Mesendoderm (in vitro differentiated cells): ENCODE measurements at regions not wholly inside any gene's neighbourhood (a gene's known extent, or its start where the extent isn't known, plus 50 kb on each side); places are given as distances from the start of the nearest gene placed in this dataset.

Experiments used
- DNase-seq: peaks from one replicate; pipeline ENCODE4 v3.0.0; 2013
- H2AK5ac ChIP-seq: 2 replicates; pipeline ENCODE4 v1.6.1; 2013; ENCODE audit warnings: low read length, inconsistent platforms
- H2BK120ac ChIP-seq: 2 replicates; pipeline ENCODE4 v1.6.1; 2013; ENCODE audit warnings: low read depth, mild to moderate bottlenecking, low read length, moderate library complexity, mixed read lengths
- H2BK15ac ChIP-seq: replicated peaks from 2 replicates; pipeline ENCODE4 v1.6.1; 2013; ENCODE audit warnings: low read depth, mild to moderate bottlenecking, moderate library complexity
- H2BK5ac ChIP-seq: 2 replicates; pipeline ENCODE4 v1.6.1; 2013; ENCODE audit warnings: low read length, inconsistent platforms
- H3K18ac ChIP-seq: 2 replicates; pipeline ENCODE4 v1.6.1; 2013; ENCODE audit warnings: mild to moderate bottlenecking, low read length, mixed read lengths
- H3K23ac ChIP-seq: one replicate; pipeline ENCODE4 v1.6.1; 2013; ENCODE audit warnings: low read length
- H3K27ac ChIP-seq: 2 replicates; pipeline ENCODE4 v1.5.1; 2013; ENCODE audit warnings: low read depth, mild to moderate bottlenecking, inconsistent platforms, low read length, moderate library complexity
- H3K27me3 ChIP-seq: 2 replicates; pipeline ENCODE4 v1.6.1; 2013; ENCODE audit warnings: low read length, control low read depth, mild to moderate bottlenecking, inconsistent platforms; ENCODE audit not compliant: insufficient read depth, poor library complexity
- H3K36me3 ChIP-seq: 2 replicates; pipeline ENCODE4 v1.6.1; 2013; ENCODE audit warnings: low read length, inconsistent platforms; ENCODE audit not compliant: control insufficient read depth, insufficient read depth
- H3K4ac ChIP-seq: one replicate; pipeline ENCODE4 v1.6.1; 2013; ENCODE audit warnings: low read depth, mild to moderate bottlenecking, low read length, moderate library complexity
- H3K4me1 ChIP-seq: 2 replicates; pipeline ENCODE4 v1.6.1; 2013; ENCODE audit warnings: low read depth, low read length, inconsistent platforms; ENCODE audit not compliant: control insufficient read depth
- H3K4me2 ChIP-seq: 2 replicates; pipeline ENCODE4 v1.6.1; 2013; ENCODE audit warnings: low read length
- H3K4me3 ChIP-seq: 2 replicates; pipeline ENCODE4 v1.5.1; 2013; ENCODE audit warnings: mild to moderate bottlenecking, low read length
- H3K56ac ChIP-seq: one replicate; pipeline ENCODE4 v1.6.1; 2013; ENCODE audit warnings: low read length
- H3K79me1 ChIP-seq: 2 replicates; pipeline ENCODE4 v1.6.1; 2013; ENCODE audit warnings: low read length, inconsistent platforms
- H3K79me2 ChIP-seq: 2 replicates; pipeline ENCODE4 v1.6.1; 2013; ENCODE audit warnings: mild to moderate bottlenecking, low read length; ENCODE audit not compliant: control insufficient read depth, insufficient read depth
- H3K9ac ChIP-seq: 2 replicates; pipeline ENCODE4 v1.6.1; 2013; ENCODE audit warnings: low read length, inconsistent platforms
- H4K5ac ChIP-seq: one replicate; pipeline ENCODE4 v1.6.1; 2013; ENCODE audit warnings: low read length
- H4K8ac ChIP-seq: one replicate; pipeline ENCODE4 v1.6.1; 2013; ENCODE audit warnings: low read depth, mild to moderate bottlenecking, control low read depth, low read length, moderate library complexity
- WGBS: extraction: QIAGEN DNeasy Blood & Tissue Kit; methylation state at CpG from one replicate; pipeline ENCODE4 v1.1.7; 2013; ENCODE audit warnings: low lambda C conversion rate, missing lambda C conversion rate; ENCODE audit not compliant: insufficient coverage; ENCODE audit errors: extremely low coverage; 5-methylcytosine and 5-hydroxymethylcytosine counted together

GRCh38 chr1:96349896-96350295 lies 371.7 kb upstream of the PTBP2 start:
- Histone ChIP-seq H3K56ac (no peak overlapping the region), H2AK5ac (no peak overlapping the region), H4K8ac (no peak overlapping the region), H4K5ac (no peak overlapping the region), H2BK5ac (no peak overlapping the region), H3K4ac (no peak overlapping the region), H3K4me3 (no peak overlapping the region), H3K4me1 (no peaks in the 10 kb centered on the region), H3K18ac (no peak overlapping the region), H2BK15ac (no peak overlapping the region), H2BK120ac (no peak overlapping the region), H3K27me3 (no peaks in the 10 kb centered on the region), H3K79me1 (no peaks in the 10 kb centered on the region), H3K4me2 (no peak overlapping the region), H3K79me2 (no peaks in the 10 kb centered on the region), H3K36me3 (no peaks in the 10 kb centered on the region), H3K23ac (no peak overlapping the region), H3K9ac (no peak overlapping the region), H3K27ac (no peak overlapping the region)
- DNase-seq, result no peak
- WGBS, result no CpG with 5 or more reads among the region's 4 CpGs

- no peak overlapping the region for H2BK120ac ChIP-seq
- no peak overlapping the region for H3K27ac ChIP-seq
- H3K56ac ChIP-seq, result no peak overlapping the region
- no CpG with 5 or more reads among the region's 2 CpGs for WGBS
- H3K4ac ChIP-seq, result no peak overlapping the region
- no peaks in the 10 kb centered on the region for H3K79me2 ChIP-seq
- H3K23ac ChIP-seq, result no peak overlapping the region
- DNase-seq, result no peak
- H4K8ac ChIP-seq, result no peak overlapping the region
- H3K9ac ChIP-seq, result no peak overlapping the region
- no peak overlapping the region for H2BK15ac ChIP-seq
- H3K4me3 ChIP-seq, result no peak overlapping the region
- no peaks in the 10 kb centered on the region for H3K36me3 ChIP-seq
- no peak overlapping the region for H2AK5ac ChIP-seq
- H3K4me2 ChIP-seq, result no peak overlapping the region
- no peak overlapping the region for H2BK5ac ChIP-seq
- no peaks in the 10 kb centered on the region for H3K4me1 ChIP-seq
- no peaks in the 10 kb centered on the region for H3K27me3 ChIP-seq
- H3K79me1 ChIP-seq, result no peaks in the 10 kb centered on the region
- no peak overlapping the region for H4K5ac ChIP-seq
- no peak overlapping the region for H3K18ac ChIP-seq
These were observed 368.9 kb upstream of the PTBP2 start for GRCh38 chr1:96352733-96353132.

- Histone ChIP-seq H2BK15ac (no peak overlapping the region), H3K9ac (no peak overlapping the region), H4K5ac (no peak overlapping the region), H3K36me3 (no peaks in the 10 kb centered on the region), H3K27ac (no peak overlapping the region), H3K4me2 (no peak overlapping the region), H4K8ac (no peak overlapping the region), H2AK5ac (no peak overlapping the region), H3K27me3 (no peaks in the 10 kb centered on the region), H3K4me1 (no peaks in the 10 kb centered on the region), H2BK120ac (no peak overlapping the region), H3K56ac (no peak overlapping the region), H3K23ac (no peak overlapping the region), H2BK5ac (no peak overlapping the region), H3K4me3 (no peak overlapping the region), H3K79me2 (no peaks in the 10 kb centered on the region), H3K18ac (no peak overlapping the region), H3K4ac (no peak overlapping the region), H3K79me1 (no peaks in the 10 kb centered on the region)
- no peak for DNase-seq
- no CpG with 5 or more reads among the region's 6 CpGs for WGBS
These were observed 366.1 kb upstream of the PTBP2 start for GRCh38 chr1:96355521-96355920.

- no peak overlapping the region for H2BK5ac ChIP-seq
- H3K27me3 ChIP-seq, result no peaks in the 10 kb centered on the region
- no peak overlapping the region for H2AK5ac ChIP-seq
- no peak overlapping the region for H3K9ac ChIP-seq
- H3K79me1 ChIP-seq, result no peaks in the 10 kb centered on the region
- H4K5ac ChIP-seq, result no peak overlapping the region
- no peak overlapping the region for H3K4me3 ChIP-seq
- no peak overlapping the region for H3K18ac ChIP-seq
- no peak overlapping the region for H3K4me2 ChIP-seq
- no peaks in the 10 kb centered on the region for H3K79me2 ChIP-seq
- no peaks in the 10 kb centered on the region for H3K36me3 ChIP-seq
- no peak for DNase-seq
- H3K27ac ChIP-seq, result no peak overlapping the region
- H3K4ac ChIP-seq, result no peak overlapping the region
- no peak overlapping the region for H4K8ac ChIP-seq
- no peak overlapping the region for H2BK15ac ChIP-seq
- WGBS, result no CpG with 5 or more reads among the region's 2 CpGs
- H3K56ac ChIP-seq, result no peak overlapping the region
- H3K23ac ChIP-seq, result no peak overlapping the region
- H2BK120ac ChIP-seq, result no peak overlapping the region
- no peaks in the 10 kb centered on the region for H3K4me1 ChIP-seq
These were observed 365.6 kb upstream of the PTBP2 start for GRCh38 chr1:96355961-96356360.

GRCh38 chr1:96357141-96357765 lies 364.3 kb upstream of the PTBP2 start:
- Histone ChIP-seq H4K5ac (no peak overlapping the region), H3K56ac (no peak overlapping the region), H3K27ac (no peak overlapping the region), H2BK15ac (no peak overlapping the region), H2BK120ac (no peak overlapping the region), H3K4me3 (no peak overlapping the region), H3K4ac (no peak overlapping the region), H3K27me3 (no peaks in the 10 kb centered on the region), H3K23ac (no peak overlapping the region), H3K4me1 (no peaks in the 10 kb centered on the region), H3K79me2 (no peaks in the 10 kb centered on the region), H2AK5ac (no peak overlapping the region), H3K79me1 (no peaks in the 10 kb centered on the region), H3K9ac (no peak overlapping the region), H2BK5ac (no peak overlapping the region), H3K4me2 (no peak overlapping the region), H3K18ac (no peak overlapping the region), H4K8ac (no peak overlapping the region), H3K36me3 (no peaks in the 10 kb centered on the region)
- no peak for DNase-seq
- no CpG with 5 or more reads among the region's 2 CpGs for WGBS

- Histone ChIP-seq H3K4me3 (no peak overlapping the region), H4K8ac (no peak overlapping the region), H3K4me2 (no peak overlapping the region), H3K18ac (no peak overlapping the region), H3K23ac (no peak overlapping the region), H3K79me2 (no peaks in the 10 kb centered on the region), H3K56ac (no peak overlapping the region), H2BK120ac (no peak overlapping the region), H2BK15ac (no peak overlapping the region), H3K27me3 (no peaks in the 10 kb centered on the region), H3K27ac (no peak overlapping the region), H3K9ac (no peak overlapping the region), H3K36me3 (no peaks in the 10 kb centered on the region), H3K4me1 (no peaks in the 10 kb centered on the region), H3K79me1 (no peaks in the 10 kb centered on the region), H2BK5ac (no peak overlapping the region), H4K5ac (no peak overlapping the region), H2AK5ac (no peak overlapping the region), H3K4ac (no peak overlapping the region)
- WGBS, result no CpG with 5 or more reads among the region's 3 CpGs
- DNase-seq, result no peak
These were observed 363.5 kb upstream of the PTBP2 start for GRCh38 chr1:96358057-96358456.
